ENCODE measurements at regions not wholly inside any gene's neighbourhood (a gene's known extent, or its start where the extent isn't known, plus 50 kb on each side); places are given as distances from the start of the nearest gene placed in this dataset.

DNA sequence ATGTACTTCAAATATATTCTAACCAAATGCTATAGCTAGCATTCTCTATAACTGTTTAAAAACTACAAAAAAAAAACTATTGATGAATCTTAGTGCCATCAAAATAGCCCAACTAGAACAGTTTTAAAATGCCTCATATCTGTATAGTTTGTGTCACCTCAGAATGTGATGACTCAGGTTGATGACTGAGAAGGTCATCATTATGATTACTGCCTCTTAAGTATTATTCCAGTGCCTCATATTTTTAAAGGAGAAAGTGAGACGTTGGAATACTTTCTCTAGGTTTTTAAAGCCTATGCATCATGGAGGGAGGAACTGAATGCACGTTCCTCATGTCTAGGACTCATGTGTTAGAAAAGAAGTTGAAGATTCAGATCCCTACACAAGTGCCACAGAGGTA, 88.2 kb downstream of the TMA16 start:
- no peak for TF ChIP-seq POLR2A (IDR thresholded peaks at IDR 0.05)
- TF ChIP-seq, protein P1, sequence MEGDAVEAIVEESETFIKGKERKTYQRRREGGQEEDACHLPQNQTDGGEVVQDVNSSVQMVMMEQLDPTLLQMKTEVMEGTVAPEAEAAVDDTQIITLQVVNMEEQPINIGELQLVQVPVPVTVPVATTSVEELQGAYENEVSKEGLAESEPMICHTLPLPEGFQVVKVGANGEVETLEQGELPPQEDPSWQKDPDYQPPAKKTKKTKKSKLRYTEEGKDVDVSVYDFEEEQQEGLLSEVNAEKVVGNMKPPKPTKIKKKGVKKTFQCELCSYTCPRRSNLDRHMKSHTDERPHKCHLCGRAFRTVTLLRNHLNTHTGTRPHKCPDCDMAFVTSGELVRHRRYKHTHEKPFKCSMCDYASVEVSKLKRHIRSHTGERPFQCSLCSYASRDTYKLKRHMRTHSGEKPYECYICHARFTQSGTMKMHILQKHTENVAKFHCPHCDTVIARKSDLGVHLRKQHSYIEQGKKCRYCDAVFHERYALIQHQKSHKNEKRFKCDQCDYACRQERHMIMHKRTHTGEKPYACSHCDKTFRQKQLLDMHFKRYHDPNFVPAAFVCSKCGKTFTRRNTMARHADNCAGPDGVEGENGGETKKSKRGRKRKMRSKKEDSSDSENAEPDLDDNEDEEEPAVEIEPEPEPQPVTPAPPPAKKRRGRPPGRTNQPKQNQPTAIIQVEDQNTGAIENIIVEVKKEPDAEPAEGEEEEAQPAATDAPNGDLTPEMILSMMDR (IDR thresholded peaks at IDR 0.05), result no peak

All from body of pancreas (tissue), 4 donors.